Panc1 (cell line): ENCODE measurements at regions not wholly inside any gene's neighbourhood (a gene's known extent, or its start where the extent isn't known, plus 50 kb on each side); places are given as distances from the start of the nearest gene placed in this dataset.

ENCODE experiments used
- POLR2AphosphoS5 ChIP-seq: IDR thresholded peaks from 2 replicates; pipeline ENCODE4 v1.6.1; 2012; ENCODE audit warnings: mild to moderate bottlenecking, low read depth, low read length, moderate library complexity
- SIN3A ChIP-seq: IDR thresholded peaks from 2 replicates; pipeline ENCODE4 v1.6.1; 2012; ENCODE audit warnings: low read depth, mild to moderate bottlenecking, low read length, moderate library complexity, borderline replicate concordance; ENCODE audit not compliant: insufficient read depth
- TF ChIP-seq, protein P1 (sequence below): fragments of 450-650 bp; IDR thresholded peaks from 2 replicates; pipeline ENCODE4 v1.5.1; 2017; ENCODE audit warnings: mild to moderate bottlenecking
- TF ChIP-seq, protein P2 (sequence below), 2 experiments: IDR thresholded peaks; 2 replicates each; pipeline ENCODE4 v1.6.1; 2011 to 2012; ENCODE audit warnings: low read depth in 2 of 2, control low read depth in 1 of 2, low read length in 1 of 2, mild to moderate bottlenecking in 1 of 2, moderate library complexity in 1 of 2; ENCODE audit not compliant: insufficient read depth in 1 of 2

DNA sequence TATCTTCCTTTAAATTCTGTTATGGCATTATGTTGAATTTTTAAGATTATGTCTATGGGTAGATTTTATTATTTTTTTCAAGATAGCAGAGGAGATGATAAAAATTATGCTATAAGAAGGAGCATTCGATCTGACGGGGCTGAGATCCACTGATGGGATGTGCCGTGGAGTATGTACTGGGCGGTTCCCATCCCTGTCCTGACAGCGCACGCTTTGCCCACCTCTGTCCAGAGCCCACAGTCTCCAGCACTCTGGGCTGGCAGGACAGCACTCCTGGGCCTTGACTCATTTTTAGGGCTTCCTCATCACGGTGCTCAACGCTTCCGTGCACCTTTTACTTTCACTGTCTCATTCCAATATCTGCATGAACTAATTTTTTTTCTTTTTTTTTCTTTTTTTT is 235.5 kb downstream of the TEX29 start:
- no peak for TF ChIP-seq POLR2AphosphoS5
- TF ChIP-seq, protein P1, sequence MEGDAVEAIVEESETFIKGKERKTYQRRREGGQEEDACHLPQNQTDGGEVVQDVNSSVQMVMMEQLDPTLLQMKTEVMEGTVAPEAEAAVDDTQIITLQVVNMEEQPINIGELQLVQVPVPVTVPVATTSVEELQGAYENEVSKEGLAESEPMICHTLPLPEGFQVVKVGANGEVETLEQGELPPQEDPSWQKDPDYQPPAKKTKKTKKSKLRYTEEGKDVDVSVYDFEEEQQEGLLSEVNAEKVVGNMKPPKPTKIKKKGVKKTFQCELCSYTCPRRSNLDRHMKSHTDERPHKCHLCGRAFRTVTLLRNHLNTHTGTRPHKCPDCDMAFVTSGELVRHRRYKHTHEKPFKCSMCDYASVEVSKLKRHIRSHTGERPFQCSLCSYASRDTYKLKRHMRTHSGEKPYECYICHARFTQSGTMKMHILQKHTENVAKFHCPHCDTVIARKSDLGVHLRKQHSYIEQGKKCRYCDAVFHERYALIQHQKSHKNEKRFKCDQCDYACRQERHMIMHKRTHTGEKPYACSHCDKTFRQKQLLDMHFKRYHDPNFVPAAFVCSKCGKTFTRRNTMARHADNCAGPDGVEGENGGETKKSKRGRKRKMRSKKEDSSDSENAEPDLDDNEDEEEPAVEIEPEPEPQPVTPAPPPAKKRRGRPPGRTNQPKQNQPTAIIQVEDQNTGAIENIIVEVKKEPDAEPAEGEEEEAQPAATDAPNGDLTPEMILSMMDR = no peak
- TF ChIP-seq SIN3A = no peak
- TF ChIP-seq, protein P2, sequence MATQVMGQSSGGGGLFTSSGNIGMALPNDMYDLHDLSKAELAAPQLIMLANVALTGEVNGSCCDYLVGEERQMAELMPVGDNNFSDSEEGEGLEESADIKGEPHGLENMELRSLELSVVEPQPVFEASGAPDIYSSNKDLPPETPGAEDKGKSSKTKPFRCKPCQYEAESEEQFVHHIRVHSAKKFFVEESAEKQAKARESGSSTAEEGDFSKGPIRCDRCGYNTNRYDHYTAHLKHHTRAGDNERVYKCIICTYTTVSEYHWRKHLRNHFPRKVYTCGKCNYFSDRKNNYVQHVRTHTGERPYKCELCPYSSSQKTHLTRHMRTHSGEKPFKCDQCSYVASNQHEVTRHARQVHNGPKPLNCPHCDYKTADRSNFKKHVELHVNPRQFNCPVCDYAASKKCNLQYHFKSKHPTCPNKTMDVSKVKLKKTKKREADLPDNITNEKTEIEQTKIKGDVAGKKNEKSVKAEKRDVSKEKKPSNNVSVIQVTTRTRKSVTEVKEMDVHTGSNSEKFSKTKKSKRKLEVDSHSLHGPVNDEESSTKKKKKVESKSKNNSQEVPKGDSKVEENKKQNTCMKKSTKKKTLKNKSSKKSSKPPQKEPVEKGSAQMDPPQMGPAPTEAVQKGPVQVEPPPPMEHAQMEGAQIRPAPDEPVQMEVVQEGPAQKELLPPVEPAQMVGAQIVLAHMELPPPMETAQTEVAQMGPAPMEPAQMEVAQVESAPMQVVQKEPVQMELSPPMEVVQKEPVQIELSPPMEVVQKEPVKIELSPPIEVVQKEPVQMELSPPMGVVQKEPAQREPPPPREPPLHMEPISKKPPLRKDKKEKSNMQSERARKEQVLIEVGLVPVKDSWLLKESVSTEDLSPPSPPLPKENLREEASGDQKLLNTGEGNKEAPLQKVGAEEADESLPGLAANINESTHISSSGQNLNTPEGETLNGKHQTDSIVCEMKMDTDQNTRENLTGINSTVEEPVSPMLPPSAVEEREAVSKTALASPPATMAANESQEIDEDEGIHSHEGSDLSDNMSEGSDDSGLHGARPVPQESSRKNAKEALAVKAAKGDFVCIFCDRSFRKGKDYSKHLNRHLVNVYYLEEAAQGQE (IDR thresholded peaks at IDR 0.05; ENCODE audit: insufficient read depth in 1 of 2, low read depth in 2 of 2, low read length in 1 of 2) = no peak
